GM12878 (cell line): ENCODE measurements at regions not wholly inside any gene's neighbourhood (a gene's known extent, or its start where the extent isn't known, plus 50 kb on each side); places are given as distances from the start of the nearest gene placed in this dataset.
"Not testable (repeated sequence)": the region's sequence is repeated elsewhere in the genome, so short reads cannot be mapped to it uniquely, and the experiment has no call there.

ENCODE experiments used
- ATAC-seq: fragments of 200-7000 bp; cut with Tn5 transposase; 3 replicates; pipeline ENCODE4 v1.9.1; 2020; ENCODE audit warnings: mild to moderate bottlenecking, moderate library complexity
- BruUV-seq: library from RNA; stranded (reverse); fragments of 400-500 nt; replicated peaks from 2 replicates; lab custom pipeline; 2021; lab: Mats Ljungman, UMichigan
- CTCF ChIA-PET: fragments of 300-600 bp; sonication (Branson Sonifier 250); formaldehyde crosslinking; extraction: SDS; loops from one replicate; lab custom pipeline; 2021; ENCODE audit warnings: inconsistent platforms; lab: Yijun Ruan, JAX
- POLR2A ChIA-PET: fragments of 350-600 bp; formaldehyde crosslinking; extraction: SDS; loops from one replicate; lab custom pipeline; 2021; ENCODE audit warnings: inconsistent platforms; lab: Charles Lee
- RAD21 ChIA-PET: fragments of 300-600 bp; sonication (Branson Sonifier 250); formaldehyde crosslinking; loops from one replicate; lab custom pipeline; 2023; ENCODE audit warnings: antibody characterized with exemption; ENCODE audit not compliant: unreplicated experiment; lab: Charles Lee
- SMC1A ChIA-PET: fragments of 300-600 bp; sonication (Branson Sonifier 250); formaldehyde crosslinking; loops from one replicate; lab custom pipeline; 2023; ENCODE audit not compliant: unreplicated experiment, uncharacterized antibody; lab: Charles Lee
- DNase-seq: peaks from one replicate; pipeline ENCODE4 v3.0.0-alpha.2; 2011; ENCODE audit warnings: low read depth, low spot score
- FAIRE-seq: peaks from 3 replicates; lab custom pipeline; 2011; peaks lifted over from hg19 to GRCh38; lab: Jason Lieb, UNC
- H2AFZ ChIP-seq: 2 replicates; pipeline ENCODE4 v1.6.0; 2011; ENCODE audit warnings: low read depth, low read length, control low read depth; ENCODE audit not compliant: control insufficient read depth
- H3K27ac ChIP-seq: 2 replicates; pipeline ENCODE4 v1.5.1; 2011; ENCODE audit warnings: control low read depth; ENCODE audit not compliant: control insufficient read depth, insufficient read depth
- H3K27me3 ChIP-seq, 2 experiments: replicated peaks in 1 of 2; 2 replicates each; pipeline versions ENCODE4 v1.6.0 to v1.6.1; 2011; ENCODE audit warnings: low read length in 1 of 2; ENCODE audit not compliant: control insufficient read depth in 2 of 2, insufficient read depth in 2 of 2
- H3K36me3 ChIP-seq, 2 experiments: 2 replicates each; pipeline ENCODE4 v1.5.1; 2011; ENCODE audit warnings: low read length in 1 of 2; ENCODE audit not compliant: control insufficient read depth in 2 of 2, insufficient read depth in 2 of 2
- H3K4me1 ChIP-seq: 2 replicates; pipeline ENCODE4 v1.6.1; 2011; ENCODE audit warnings: mild to moderate bottlenecking, low read length, moderate library complexity, mixed read lengths; ENCODE audit not compliant: control insufficient read depth, insufficient read depth
- H3K4me2 ChIP-seq: 2 replicates; pipeline ENCODE4 v1.6.0; 2011; ENCODE audit warnings: control low read depth; ENCODE audit not compliant: control insufficient read depth, insufficient read depth
- H3K4me3 ChIP-seq: fragments of 200-600 bp; sonication (generic); 2 replicates; pipeline ENCODE4 v1.5.1; 2016
- H3K79me2 ChIP-seq: 2 replicates; pipeline ENCODE4 v1.6.0; 2011; ENCODE audit warnings: low read length; ENCODE audit not compliant: control insufficient read depth, insufficient read depth
- H3K9ac ChIP-seq: 2 replicates; pipeline ENCODE4 v1.8.0; 2011; ENCODE audit warnings: low read length, control low read depth, mixed read lengths; ENCODE audit not compliant: control insufficient read depth, insufficient read depth
- H3K9me3 ChIP-seq: replicated peaks from 3 replicates; pipeline ENCODE4 v1.5.1; 2011; ENCODE audit warnings: mild to moderate bottlenecking, low read length; ENCODE audit not compliant: control insufficient read depth, insufficient read depth
- H4K20me1 ChIP-seq: 2 replicates; pipeline ENCODE4 v1.6.0; 2011; ENCODE audit not compliant: control insufficient read depth, insufficient read depth
- ATF7 ChIP-seq: fragments of 450-650 bp; IDR thresholded peaks from 2 replicates; pipeline ENCODE4 v1.6.1; 2016; ENCODE audit warnings: low read depth, mild to moderate bottlenecking
- CHD2 ChIP-seq: IDR thresholded peaks from 2 replicates; pipeline ENCODE4 v1.6.1; 2011; ENCODE audit warnings: low read depth, low read length, improper control_type of control experiment, borderline replicate concordance
- LARP7 ChIP-seq: fragments of 450-650 bp; IDR thresholded peaks from 2 replicates; pipeline ENCODE4 v1.6.1; 2017; ENCODE audit warnings: mild to moderate bottlenecking
- NR2C2 ChIP-seq: IDR thresholded peaks from 2 replicates; pipeline ENCODE4 v1.6.1; 2011; ENCODE audit warnings: borderline replicate concordance, low read depth; ENCODE audit not compliant: control insufficient read depth, insufficient read length
- PBX3 ChIP-seq: IDR thresholded peaks from 2 replicates; pipeline ENCODE4 v1.6.1; 2011; ENCODE audit warnings: mild to moderate bottlenecking, low read depth, low read length, moderate library complexity; ENCODE audit not compliant: insufficient replicate concordance
- RBBP5 ChIP-seq: fragments of 200-600 bp; sonication (generic); conservative IDR thresholded peaks from 2 replicates; pipeline ENCODE4 v1.6.1; 2016
- SP1 ChIP-seq: IDR thresholded peaks from one replicate; pipeline ENCODE4 v1.6.1; 2011; ENCODE audit warnings: low read depth, low read length
- ZNF217 ChIP-seq: fragments of 450-650 bp; IDR thresholded peaks from 2 replicates; pipeline ENCODE4 v1.6.1; 2017; ENCODE audit warnings: antibody characterized with exemption, mild to moderate bottlenecking
- WGBS: methylation state at CpG from one replicate; pipeline ENCODE4 v1.1.6; 2016; ENCODE audit warnings: low lambda C conversion rate; ENCODE audit not compliant: insufficient replicate concordance, insufficient coverage; ENCODE audit errors: missing lambda C conversion rate; 5-methylcytosine and 5-hydroxymethylcytosine counted together
- in situ Hi-C: fragments of 300-500 bp; cut with MboI; formaldehyde crosslinking; loops from 9 replicates; pipeline ENCODE4 v1.14.3; 2018; ENCODE audit warnings: mixed read lengths
- intact Hi-C: fragments of 100-400 bp; cut with micrococcal nuclease; formaldehyde crosslinking; loops from one replicate; pipeline ENCODE4 v1.14.2; 2022; ENCODE audit not compliant: unreplicated experiment
- TF ChIP-seq, protein P1 (sequence below), 3 experiments: IDR thresholded peaks in 2 of 3; conservative IDR thresholded peaks in 1 of 3; 2 replicates each; pipeline ENCODE4 v1.5.1; 2011; ENCODE audit warnings: low read depth in 3 of 3, low read length in 3 of 3, mild to moderate bottlenecking in 3 of 3, control low read depth in 2 of 3, moderate library complexity in 2 of 3, inconsistent platforms in 1 of 3, mixed read lengths in 1 of 3; ENCODE audit not compliant: control insufficient read depth in 2 of 3, insufficient read depth in 1 of 3; ENCODE audit errors: extremely low read depth in 1 of 3
- TF ChIP-seq, protein P2 (sequence below): fragments of 450-650 bp; IDR thresholded peaks from 2 replicates; pipeline ENCODE4 v1.6.1; 2017; ENCODE audit warnings: low read depth, mild to moderate bottlenecking, moderate library complexity

- TF ChIP-seq PBX3 (no peak), SP1 (no peak)
Observed at GRCh38 chr5:142233083-142234032, 91.5 kb downstream of the SPRY4 start (continued).

DNA sequence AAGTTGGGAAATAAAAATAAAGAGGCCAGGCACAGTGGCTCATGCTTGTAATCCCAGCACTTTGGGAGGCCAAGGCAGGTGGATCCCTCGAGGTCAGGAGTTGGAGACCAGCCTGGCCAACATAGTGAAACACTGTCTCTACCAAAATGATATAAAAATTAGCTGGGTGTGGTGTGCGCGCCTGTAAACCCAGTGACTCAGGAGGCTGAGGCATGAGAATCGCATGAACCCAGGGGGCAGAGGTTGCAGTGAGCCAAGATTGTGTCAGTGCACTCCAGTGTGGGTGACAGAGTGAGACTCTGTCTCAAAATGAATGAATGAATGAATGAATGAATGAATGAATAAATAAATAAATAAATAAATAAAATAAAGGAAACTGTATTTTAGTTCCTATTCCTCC lies 93.9 kb downstream of the SPRY4 start:
- BruUV-seq, H4K20me1 ChIP-seq, CTCF ChIA-PET, H3K4me1 ChIP-seq, intact Hi-C loops, H3K4me3 ChIP-seq, H3K9ac ChIP-seq, H3K4me2 ChIP-seq, POLR2A ChIA-PET, FAIRE-seq, SMC1A ChIA-PET, in situ Hi-C loops, ATAC-seq, DNase-seq, H3K27me3 ChIP-seq, H3K36me3 ChIP-seq, H2AFZ ChIP-seq, RAD21 ChIA-PET, H3K27ac ChIP-seq, H3K9me3 ChIP-seq, H3K79me2 ChIP-seq: not testable (repeated sequence)
- 72% methylated on average over 4 of the region's 4 CpGs for WGBS

- ChIA-PET RAD21 (no interaction called here), SMC1A (interaction anchor here (1.0 kb wide), 1 partner anchor 89 kb away, joined by 3 read pairs; no protein-coding TSS in a partner anchor), POLR2A (no interaction called here), CTCF (no interaction called here)
- Histone ChIP-seq H3K4me1 (peaks cover 13% of the 10 kb centered on the region), H3K79me2 (no peaks in the 10 kb centered on the region), H2AFZ (no peak overlapping the region), H3K4me3 (no peak overlapping the region), H3K27ac (no peak overlapping the region), H3K9ac (no peak overlapping the region), H3K9me3 (no peaks in the 10 kb centered on the region), H3K27me3 (peaks cover 0 to 2% of the 10 kb centered on the region in 2 experiments; a peak in 1 of 4 replicates), H3K36me3 (no peaks in the 10 kb centered on the region), H4K20me1 (no peaks in the 10 kb centered on the region), H3K4me2 (no peak overlapping the region)
- intact Hi-C loops (no loop called here), in situ Hi-C loops (no loop called here)
- no peak for DNase-seq
- BruUV-seq = no TSS peak
- no peak for FAIRE-seq
- ATAC-seq = no peak
- 61% methylated on average over 8 of the region's 8 CpGs for WGBS
- no peak for TF ChIP-seq NR2C2
- no peak for TF ChIP-seq LARP7
- TF ChIP-seq, protein P1, sequence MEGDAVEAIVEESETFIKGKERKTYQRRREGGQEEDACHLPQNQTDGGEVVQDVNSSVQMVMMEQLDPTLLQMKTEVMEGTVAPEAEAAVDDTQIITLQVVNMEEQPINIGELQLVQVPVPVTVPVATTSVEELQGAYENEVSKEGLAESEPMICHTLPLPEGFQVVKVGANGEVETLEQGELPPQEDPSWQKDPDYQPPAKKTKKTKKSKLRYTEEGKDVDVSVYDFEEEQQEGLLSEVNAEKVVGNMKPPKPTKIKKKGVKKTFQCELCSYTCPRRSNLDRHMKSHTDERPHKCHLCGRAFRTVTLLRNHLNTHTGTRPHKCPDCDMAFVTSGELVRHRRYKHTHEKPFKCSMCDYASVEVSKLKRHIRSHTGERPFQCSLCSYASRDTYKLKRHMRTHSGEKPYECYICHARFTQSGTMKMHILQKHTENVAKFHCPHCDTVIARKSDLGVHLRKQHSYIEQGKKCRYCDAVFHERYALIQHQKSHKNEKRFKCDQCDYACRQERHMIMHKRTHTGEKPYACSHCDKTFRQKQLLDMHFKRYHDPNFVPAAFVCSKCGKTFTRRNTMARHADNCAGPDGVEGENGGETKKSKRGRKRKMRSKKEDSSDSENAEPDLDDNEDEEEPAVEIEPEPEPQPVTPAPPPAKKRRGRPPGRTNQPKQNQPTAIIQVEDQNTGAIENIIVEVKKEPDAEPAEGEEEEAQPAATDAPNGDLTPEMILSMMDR (IDR thresholded peaks at IDR 0.05 in 2 of 3, conservative IDR thresholded peaks at IDR 0.05 in 1 of 3; ENCODE audit: control insufficient read depth in 2 of 3, extremely low read depth in 1 of 3, insufficient read depth in 1 of 3, low read depth in 3 of 3, low read length in 3 of 3) = no peak
- no peak for TF ChIP-seq CHD2
- TF ChIP-seq RBBP5 = no peak
- no peak for TF ChIP-seq ZNF217
- TF ChIP-seq, protein P2, sequence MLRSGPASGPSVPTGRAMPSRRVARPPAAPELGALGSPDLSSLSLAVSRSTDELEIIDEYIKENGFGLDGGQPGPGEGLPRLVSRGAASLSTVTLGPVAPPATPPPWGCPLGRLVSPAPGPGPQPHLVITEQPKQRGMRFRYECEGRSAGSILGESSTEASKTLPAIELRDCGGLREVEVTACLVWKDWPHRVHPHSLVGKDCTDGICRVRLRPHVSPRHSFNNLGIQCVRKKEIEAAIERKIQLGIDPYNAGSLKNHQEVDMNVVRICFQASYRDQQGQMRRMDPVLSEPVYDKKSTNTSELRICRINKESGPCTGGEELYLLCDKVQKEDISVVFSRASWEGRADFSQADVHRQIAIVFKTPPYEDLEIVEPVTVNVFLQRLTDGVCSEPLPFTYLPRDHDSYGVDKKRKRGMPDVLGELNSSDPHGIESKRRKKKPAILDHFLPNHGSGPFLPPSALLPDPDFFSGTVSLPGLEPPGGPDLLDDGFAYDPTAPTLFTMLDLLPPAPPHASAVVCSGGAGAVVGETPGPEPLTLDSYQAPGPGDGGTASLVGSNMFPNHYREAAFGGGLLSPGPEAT = no peak
- TF ChIP-seq ATF7 = no peak
Observed at GRCh38 chr5:142225141-142225540, 99.7 kb downstream of the SPRY4 start.
